ENCODE measurements at regions not wholly inside any gene's neighbourhood (a gene's known extent, or its start where the extent isn't known, plus 50 kb on each side); places are given as distances from the start of the nearest gene placed in this dataset.

DNA sequence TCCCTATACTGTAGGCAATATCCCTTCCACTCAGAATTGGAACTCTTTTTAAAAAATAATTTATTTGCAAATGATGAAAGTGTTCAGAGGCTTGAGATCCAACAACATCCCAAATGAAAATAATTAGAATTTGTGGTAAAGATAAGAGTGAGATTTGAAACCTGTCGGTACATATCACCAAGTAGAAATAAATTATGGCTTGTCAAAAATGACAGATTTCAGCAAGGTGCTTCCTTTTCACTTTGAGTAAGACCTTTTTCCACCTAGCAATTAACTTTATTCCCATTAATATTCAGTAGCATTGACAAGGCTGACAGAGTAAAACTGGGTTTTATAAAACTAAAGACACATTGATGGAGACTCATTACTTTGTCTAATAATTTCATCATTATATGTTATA lies 107.7 kb upstream of the PRKD1 start:
- TF ChIP-seq, protein P1, sequence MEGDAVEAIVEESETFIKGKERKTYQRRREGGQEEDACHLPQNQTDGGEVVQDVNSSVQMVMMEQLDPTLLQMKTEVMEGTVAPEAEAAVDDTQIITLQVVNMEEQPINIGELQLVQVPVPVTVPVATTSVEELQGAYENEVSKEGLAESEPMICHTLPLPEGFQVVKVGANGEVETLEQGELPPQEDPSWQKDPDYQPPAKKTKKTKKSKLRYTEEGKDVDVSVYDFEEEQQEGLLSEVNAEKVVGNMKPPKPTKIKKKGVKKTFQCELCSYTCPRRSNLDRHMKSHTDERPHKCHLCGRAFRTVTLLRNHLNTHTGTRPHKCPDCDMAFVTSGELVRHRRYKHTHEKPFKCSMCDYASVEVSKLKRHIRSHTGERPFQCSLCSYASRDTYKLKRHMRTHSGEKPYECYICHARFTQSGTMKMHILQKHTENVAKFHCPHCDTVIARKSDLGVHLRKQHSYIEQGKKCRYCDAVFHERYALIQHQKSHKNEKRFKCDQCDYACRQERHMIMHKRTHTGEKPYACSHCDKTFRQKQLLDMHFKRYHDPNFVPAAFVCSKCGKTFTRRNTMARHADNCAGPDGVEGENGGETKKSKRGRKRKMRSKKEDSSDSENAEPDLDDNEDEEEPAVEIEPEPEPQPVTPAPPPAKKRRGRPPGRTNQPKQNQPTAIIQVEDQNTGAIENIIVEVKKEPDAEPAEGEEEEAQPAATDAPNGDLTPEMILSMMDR (IDR thresholded peaks at IDR 0.05), result no peak
- no peak for TF ChIP-seq POLR2A (IDR thresholded peaks at IDR 0.05)

Data from ovary (tissue), 3 donors.